Activated CD8-positive, alpha-beta memory T cell treated with anti-CD3 and anti-CD28 coated beads for 24 hours (primary cell): ENCODE measurements at regions not wholly inside any gene's neighbourhood (a gene's known extent, or its start where the extent isn't known, plus 50 kb on each side); places are given as distances from the start of the nearest gene placed in this dataset.

Experiments
- DNase-seq: peaks from one replicate; pipeline ENCODE4 v3.0.0-alpha.2; 2020

DNA sequence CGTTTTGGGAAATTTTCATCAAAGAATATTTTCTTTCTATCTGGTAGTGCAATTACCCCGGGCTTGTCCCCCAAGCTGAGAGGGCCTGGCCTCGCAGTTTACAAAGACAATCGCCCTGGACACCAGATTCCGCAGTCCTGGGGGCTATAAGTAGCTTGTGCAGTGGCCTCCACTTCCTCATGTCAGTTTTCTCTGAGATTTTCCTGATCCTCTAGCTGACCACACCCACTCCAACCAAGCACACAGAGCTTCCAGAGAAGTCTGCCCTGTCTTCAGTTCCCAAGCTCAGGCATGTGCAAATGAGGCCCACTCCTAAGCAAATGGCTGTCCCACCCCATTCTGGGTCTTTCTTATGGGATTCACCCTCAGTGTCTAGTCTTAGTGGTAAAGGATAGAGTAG is 245.3 kb downstream of the MAFB start:
- DNase-seq: no peak

DNA sequence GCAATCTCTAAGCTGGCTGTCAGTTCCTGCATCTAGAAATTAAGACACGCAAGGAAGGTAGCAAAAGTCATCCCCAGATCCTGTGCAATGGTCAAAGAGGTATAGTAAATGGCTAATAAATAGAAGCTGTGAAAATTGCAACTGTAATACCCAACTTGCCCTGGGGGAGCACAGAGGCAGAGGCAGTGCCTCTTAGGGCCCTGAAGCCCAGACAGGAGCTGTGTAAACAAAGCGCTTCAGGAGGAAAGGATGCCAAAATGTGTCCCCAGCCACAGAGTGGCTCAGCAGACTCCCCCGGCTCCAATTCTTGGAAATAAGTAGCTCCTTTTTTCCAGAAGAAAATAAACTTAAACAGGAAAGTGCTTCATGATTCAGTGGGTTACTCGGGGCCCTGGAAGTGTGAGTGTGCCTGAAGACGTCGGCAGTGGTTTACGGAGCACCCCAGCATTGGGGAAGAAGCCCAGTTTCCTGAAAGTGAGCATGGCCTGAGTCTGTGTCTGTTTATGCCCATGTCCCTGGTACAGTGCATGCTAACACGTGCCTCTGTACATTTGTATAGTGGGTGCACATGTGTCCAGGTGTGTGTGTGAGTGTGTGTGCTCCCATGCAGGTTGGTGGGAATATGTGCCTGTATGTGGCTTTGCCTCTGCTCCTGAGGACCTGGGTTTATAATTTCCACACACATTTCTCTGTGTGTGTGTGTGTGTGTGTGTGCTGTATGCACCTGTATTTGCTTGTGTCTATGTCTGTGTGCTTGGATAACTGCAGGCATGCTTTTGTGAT is 246.7 kb downstream of the MAFB start:
- DNase-seq: no peak

- no peak for DNase-seq
Measured at GRCh38 chr20:40441771-40442170, 247.3 kb downstream of the MAFB start.

- no peak for DNase-seq
Measured at GRCh38 chr20:40438161-40438830, 250.7 kb downstream of the MAFB start.

DNA sequence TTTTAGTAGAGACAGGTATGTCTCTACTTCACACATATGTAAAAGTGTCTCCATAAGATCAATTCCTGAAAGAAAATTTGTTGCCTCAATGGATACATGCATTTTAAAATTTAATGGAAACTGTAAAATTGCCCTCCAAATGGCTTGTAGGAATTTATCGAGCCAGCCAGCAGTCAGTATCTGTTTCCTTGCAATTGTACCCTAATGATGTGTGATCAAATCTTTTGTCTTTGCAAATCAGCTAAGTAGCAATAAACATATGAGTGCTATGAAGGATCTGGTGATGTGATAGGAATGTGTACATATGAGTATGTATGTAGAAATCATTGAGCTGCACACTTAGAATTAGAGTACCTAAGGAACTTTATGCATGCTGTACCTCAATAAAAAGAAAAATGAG is 253.0 kb downstream of the MAFB start:
- DNase-seq: no peak

DNA sequence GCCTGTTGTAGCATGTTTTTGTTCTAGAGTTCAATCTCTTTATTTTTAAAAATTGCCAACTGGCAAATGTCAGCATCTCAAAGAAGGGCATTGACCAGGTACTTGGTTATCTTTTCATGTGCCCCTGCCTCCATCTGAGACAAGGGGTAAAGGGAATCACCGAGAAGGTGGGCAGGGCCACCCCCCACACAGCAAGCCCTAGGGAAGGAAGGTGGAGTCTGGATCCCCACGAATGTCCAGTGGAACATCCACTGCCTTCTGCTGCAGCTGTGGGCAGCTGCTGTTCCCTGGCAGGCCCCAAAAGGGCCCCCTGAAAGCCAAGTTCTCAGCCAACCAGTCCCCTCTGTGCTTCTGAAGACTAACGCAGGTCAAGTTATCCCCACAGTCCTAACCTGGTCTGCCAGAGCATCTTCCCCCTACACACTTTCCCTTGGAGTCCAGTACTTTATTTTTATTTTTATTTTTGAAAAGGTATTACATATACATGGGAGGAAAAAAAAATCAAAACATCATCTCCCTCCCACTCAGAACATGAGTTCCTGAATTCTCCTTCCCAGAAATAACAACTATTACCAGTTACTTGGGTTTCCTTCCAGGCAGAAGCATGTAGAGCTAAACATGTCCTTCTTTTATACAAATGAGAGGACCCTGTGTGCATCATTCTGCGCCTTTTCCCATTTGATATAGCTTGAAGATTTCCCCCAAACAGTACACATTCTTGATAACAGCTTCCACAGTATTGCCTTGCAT is 253.7 kb downstream of the MAFB start:
- DNase-seq: no peak

GRCh38 chr20:40434122-40434521 is 254.9 kb downstream of the MAFB start:
- DNase-seq: no peak

DNA sequence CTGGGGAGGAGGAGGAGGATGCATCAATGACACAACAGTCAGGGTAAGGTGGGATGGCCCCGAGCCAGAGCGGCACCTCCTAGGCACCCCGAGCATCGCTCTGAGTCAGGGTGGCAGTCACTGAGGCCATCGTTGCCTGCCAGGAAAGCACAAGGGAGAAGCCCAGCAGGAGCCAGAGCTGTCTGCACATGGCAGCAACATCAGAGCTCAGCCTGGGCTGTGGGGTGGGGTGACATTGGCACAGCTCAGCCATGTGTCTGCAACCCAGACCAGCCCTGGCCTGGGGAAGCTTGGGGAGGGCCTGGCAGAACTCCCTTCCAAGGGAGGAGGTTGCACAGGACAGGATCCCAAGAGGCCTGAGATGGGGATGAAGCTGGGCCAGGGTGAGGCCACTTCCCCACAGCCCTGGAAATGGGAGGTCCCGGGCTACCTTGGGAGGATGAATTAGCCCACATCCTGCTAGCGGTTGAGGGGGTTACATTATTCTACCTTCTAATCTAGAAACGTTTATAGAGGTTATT is 255.6 kb downstream of the MAFB start:
- DNase-seq: no peak

GRCh38 chr20:40431611-40432010 is 257.4 kb downstream of the MAFB start:
- no peak for DNase-seq

- no peak for DNase-seq
Measured at GRCh38 chr20:40431112-40431511, 257.9 kb downstream of the MAFB start.

DNA sequence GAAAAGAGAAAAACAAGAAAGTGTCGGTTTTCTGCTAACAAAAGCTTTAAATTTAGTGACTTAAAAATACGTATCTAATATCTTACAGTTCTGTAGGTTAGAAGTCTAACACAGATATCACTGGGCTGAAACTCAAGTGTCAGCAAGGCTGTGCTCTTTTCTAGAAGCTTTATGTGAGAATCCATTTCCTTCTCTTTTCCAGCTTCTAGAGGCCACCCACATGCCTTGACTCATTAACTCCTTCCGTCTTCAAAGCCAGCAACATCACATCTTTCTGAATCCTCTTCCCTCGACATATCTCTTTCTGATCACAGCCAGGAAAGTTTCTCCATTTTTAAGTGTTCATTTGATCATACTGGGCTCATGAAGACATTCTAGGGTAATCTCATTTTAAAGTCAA is 262.0 kb downstream of the MAFB start:
- no peak for DNase-seq

GRCh38 chr20:40424695-40425094 is 264.3 kb downstream of the MAFB start:
- no peak for DNase-seq

DNA sequence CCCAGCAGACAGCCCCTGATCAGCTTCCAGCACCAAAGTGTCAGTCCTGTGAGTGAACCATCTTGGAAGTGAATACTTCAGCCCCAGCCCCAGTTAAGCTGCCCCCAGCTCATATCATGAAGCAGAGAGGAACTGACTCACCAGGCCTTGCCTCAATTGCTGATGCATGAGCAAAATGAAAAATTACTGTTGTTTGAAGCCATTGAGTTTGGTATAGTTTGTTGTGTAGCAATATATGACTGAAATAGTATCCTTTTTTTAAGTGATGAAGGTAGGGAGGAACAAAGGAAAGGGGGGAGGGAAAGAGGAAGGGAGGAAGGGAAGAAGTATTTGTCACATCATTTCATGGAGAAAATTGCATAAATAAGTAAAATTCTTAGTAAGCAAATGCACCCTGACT is 266.4 kb downstream of the MAFB start:
- DNase-seq: no peak

GRCh38 chr20:40416274-40416673 is 272.8 kb downstream of the MAFB start:
- DNase-seq: no peak

GRCh38 chr20:40414843-40415615 is 274.0 kb downstream of the MAFB start:
- DNase-seq: no peak

DNA sequence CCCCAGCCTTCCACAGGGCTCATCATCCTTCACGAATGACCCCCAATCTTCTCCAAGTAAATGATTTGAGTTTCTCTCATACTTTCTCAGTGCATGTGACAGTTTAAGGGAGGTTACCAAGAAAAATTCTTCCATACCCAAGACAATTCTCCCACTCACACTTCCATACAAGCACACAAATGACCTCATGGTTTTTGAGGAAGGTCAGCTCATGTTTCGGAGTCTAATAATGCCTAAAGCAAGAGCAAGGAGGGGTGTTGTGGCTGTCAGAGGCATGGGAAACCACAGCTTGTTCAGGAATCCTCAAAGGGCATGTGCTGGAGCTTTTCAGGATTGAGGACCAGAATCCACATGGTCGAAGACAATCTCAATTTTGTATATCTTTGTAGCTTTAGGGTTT is 279.0 kb downstream of the MAFB start:
- DNase-seq: no peak

DNA sequence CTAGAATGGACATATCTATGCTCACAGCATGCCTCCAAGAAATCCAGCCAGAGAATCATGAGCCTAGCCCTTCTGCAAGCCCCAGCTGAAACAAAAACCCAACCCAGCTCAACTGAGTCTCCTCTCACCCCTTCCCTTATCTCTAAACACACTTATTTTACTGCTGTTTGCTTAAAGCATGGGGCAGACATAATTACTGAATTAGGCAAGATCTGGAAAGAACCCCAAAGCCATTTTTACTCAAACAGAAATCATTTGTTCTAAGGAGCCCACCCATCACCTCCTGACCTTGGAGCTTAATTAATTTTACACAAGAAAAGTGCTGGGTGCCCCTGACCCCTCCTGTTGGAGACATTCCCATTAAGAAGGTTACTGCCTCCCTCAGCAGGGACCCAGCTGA is 291.6 kb downstream of the MAFB start:
- no peak for DNase-seq

DNA sequence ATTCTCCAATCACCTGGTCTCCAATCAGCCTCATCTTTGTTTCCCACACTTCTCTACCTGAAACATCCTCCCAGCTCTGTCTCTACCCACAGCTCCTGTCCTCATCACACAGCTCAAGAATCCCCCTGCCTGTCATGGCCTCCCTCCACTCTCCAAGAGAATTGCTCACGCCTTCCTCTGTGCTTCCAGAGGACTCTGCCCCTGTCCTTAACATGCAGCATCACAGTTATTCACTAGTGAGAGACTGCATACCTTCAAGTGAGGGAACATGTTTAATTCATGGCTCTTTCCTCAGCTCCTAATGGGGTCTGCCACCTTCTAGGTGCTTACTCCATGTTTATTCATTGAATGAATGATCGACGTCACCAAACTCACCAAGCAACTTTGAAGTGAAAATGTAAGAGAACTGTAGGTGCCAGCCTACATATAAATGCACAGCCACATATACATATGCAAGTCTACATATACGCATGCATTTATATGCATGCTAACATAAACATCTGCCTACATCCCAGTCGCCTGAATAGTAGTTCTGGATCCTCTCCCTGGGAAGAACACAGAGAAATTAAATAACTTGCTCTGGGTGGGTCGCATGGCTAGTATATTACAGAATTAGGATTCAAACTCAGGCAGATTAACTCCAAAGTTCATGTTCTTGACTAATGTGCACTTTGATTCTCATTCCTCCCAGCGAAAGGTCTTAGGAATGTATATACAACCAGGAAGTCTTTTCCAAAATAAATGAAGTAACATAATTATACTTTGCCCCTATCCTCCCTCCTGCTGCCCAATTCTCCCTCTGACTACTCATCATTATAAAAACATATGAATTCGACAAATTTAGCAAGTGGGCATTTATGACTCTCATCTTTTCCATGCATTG is 295.6 kb downstream of the MAFB start:
- no peak for DNase-seq

DNA sequence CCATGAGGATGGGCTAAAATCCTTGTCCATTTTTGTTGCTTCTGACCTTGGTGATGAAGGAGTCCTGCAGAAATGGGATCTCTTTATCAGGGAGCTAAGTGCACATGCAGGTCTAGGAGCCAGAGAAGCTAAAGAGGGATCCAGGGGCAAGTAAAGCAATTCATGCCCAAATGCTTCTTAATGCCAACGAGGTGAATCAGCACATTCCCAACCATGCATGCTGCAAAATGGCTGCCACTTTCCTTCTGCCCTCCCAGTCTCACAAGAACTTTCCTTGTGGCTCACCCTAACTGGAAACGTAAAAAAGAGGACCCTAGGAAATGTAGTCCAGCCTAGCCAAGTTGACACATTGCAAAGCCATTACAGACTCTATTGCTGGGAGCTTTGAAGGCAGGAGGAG is 298.4 kb downstream of the MAFB start:
- no peak for DNase-seq

DNA sequence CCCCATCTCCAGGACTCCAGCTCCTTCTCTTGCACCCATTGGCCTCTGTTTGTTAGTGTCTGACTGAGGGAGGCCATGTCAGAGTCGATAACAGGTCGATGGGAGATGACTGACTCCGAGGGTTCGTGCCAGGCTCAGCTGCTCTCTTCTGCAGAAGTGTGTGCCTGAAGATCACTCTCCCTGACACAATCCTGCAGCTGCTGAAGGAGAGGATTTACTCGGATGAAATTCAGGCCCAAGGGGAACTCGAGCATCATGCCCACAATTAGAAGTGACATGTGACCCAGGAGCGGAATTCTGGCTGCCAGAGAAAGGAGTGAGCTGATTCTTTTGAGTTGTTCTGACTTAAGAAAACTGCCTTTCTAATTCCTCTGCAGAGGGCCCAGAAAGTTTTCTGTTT is 318.2 kb downstream of the MAFB start:
- DNase-seq: no peak

DNA sequence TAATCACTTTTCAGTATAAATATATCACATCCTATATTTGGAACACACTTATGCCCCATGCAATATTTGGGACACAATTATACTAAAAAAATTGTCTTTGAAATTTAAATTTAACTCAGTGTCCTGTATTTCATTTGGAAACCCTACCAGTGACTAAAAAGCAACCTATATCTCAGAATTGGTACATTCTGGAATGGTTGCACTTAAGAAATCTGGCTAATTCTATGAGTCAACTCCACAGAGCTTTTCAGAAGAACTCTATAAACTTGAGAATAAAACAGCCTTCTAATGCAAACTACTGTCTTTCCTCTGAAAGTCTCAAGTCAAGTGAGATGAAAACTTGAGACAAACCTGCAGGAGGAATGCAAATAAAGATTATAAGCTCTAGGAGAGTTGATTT is 320.2 kb downstream of the MAFB start:
- no peak for DNase-seq

DNA sequence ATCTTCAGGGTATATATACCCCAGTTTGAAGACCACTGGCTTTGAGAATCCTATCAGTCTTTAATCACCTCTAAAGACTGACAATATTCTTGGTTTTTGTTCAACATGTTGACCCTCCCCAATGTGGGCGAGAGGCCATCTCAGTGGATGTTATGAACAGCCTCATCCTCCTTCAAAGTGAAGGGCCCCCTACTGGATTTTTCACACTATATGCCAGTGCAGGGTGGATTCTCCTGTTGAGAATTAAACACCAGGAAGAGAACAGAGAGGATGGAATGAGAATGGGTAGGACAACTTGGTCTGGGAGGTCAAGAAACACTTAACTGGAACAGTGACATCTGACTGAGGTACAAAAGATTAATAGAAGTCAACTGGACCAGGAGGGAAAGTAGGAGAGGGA is 327.1 kb downstream of the MAFB start:
- no peak for DNase-seq
